Mesendoderm (in vitro differentiated cells): ENCODE measurements at regions not wholly inside any gene's neighbourhood (a gene's known extent, or its start where the extent isn't known, plus 50 kb on each side); places are given as distances from the start of the nearest gene placed in this dataset.

ENCODE experiments used
- DNase-seq: peaks from one replicate; pipeline ENCODE4 v3.0.0; 2013
- H2AK5ac ChIP-seq: 2 replicates; pipeline ENCODE4 v1.6.1; 2013; ENCODE audit warnings: low read length, inconsistent platforms
- H2BK120ac ChIP-seq: 2 replicates; pipeline ENCODE4 v1.6.1; 2013; ENCODE audit warnings: low read depth, mild to moderate bottlenecking, low read length, moderate library complexity, mixed read lengths
- H2BK15ac ChIP-seq: replicated peaks from 2 replicates; pipeline ENCODE4 v1.6.1; 2013; ENCODE audit warnings: low read depth, mild to moderate bottlenecking, moderate library complexity
- H2BK5ac ChIP-seq: 2 replicates; pipeline ENCODE4 v1.6.1; 2013; ENCODE audit warnings: low read length, inconsistent platforms
- H3K18ac ChIP-seq: 2 replicates; pipeline ENCODE4 v1.6.1; 2013; ENCODE audit warnings: mild to moderate bottlenecking, low read length, mixed read lengths
- H3K23ac ChIP-seq: one replicate; pipeline ENCODE4 v1.6.1; 2013; ENCODE audit warnings: low read length
- H3K27ac ChIP-seq: 2 replicates; pipeline ENCODE4 v1.5.1; 2013; ENCODE audit warnings: low read depth, mild to moderate bottlenecking, inconsistent platforms, low read length, moderate library complexity
- H3K27me3 ChIP-seq: 2 replicates; pipeline ENCODE4 v1.6.1; 2013; ENCODE audit warnings: low read length, control low read depth, mild to moderate bottlenecking, inconsistent platforms; ENCODE audit not compliant: insufficient read depth, poor library complexity
- H3K36me3 ChIP-seq: 2 replicates; pipeline ENCODE4 v1.6.1; 2013; ENCODE audit warnings: low read length, inconsistent platforms; ENCODE audit not compliant: control insufficient read depth, insufficient read depth
- H3K4ac ChIP-seq: one replicate; pipeline ENCODE4 v1.6.1; 2013; ENCODE audit warnings: low read depth, mild to moderate bottlenecking, low read length, moderate library complexity
- H3K4me1 ChIP-seq: 2 replicates; pipeline ENCODE4 v1.6.1; 2013; ENCODE audit warnings: low read depth, low read length, inconsistent platforms; ENCODE audit not compliant: control insufficient read depth
- H3K4me2 ChIP-seq: 2 replicates; pipeline ENCODE4 v1.6.1; 2013; ENCODE audit warnings: low read length
- H3K4me3 ChIP-seq: 2 replicates; pipeline ENCODE4 v1.5.1; 2013; ENCODE audit warnings: mild to moderate bottlenecking, low read length
- H3K56ac ChIP-seq: one replicate; pipeline ENCODE4 v1.6.1; 2013; ENCODE audit warnings: low read length
- H3K79me1 ChIP-seq: 2 replicates; pipeline ENCODE4 v1.6.1; 2013; ENCODE audit warnings: low read length, inconsistent platforms
- H3K79me2 ChIP-seq: 2 replicates; pipeline ENCODE4 v1.6.1; 2013; ENCODE audit warnings: mild to moderate bottlenecking, low read length; ENCODE audit not compliant: control insufficient read depth, insufficient read depth
- H3K9ac ChIP-seq: 2 replicates; pipeline ENCODE4 v1.6.1; 2013; ENCODE audit warnings: low read length, inconsistent platforms
- H4K5ac ChIP-seq: one replicate; pipeline ENCODE4 v1.6.1; 2013; ENCODE audit warnings: low read length
- H4K8ac ChIP-seq: one replicate; pipeline ENCODE4 v1.6.1; 2013; ENCODE audit warnings: low read depth, mild to moderate bottlenecking, control low read depth, low read length, moderate library complexity
- WGBS: extraction: QIAGEN DNeasy Blood & Tissue Kit; methylation state at CpG from one replicate; pipeline ENCODE4 v1.1.7; 2013; ENCODE audit warnings: low lambda C conversion rate, missing lambda C conversion rate; ENCODE audit not compliant: insufficient coverage; ENCODE audit errors: extremely low coverage; 5-methylcytosine and 5-hydroxymethylcytosine counted together

DNA sequence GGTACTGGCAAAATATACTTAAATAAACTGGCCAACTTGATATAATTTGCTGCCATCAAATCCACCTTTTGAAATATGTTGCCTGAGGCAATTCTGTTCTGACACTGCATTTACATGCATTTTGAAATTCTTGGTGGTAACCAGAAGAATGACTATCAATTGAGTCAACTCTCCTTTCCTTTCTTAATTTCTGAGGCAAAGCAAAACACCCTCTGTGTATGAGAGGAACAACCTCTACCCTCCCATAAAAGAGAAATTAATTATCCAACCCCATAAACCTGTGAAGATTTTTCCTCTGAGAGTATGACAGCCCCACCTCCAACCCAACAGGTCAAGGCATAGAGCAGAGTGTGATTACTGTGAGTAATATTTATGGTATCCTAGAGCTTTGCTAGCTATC is 286.8 kb downstream of the NR2F1-AS1 start:
- no peak overlapping the region for H3K9ac ChIP-seq
- no peak overlapping the region for H4K5ac ChIP-seq
- H3K79me1 ChIP-seq: no peaks in the 10 kb centered on the region
- H3K27ac ChIP-seq: no peak overlapping the region
- no peak overlapping the region for H3K4me2 ChIP-seq
- no peak overlapping the region for H3K4me3 ChIP-seq
- no peak for DNase-seq
- no peaks in the 10 kb centered on the region for H3K79me2 ChIP-seq
- H3K36me3 ChIP-seq: no peaks in the 10 kb centered on the region
- no peak overlapping the region for H2BK5ac ChIP-seq
- H3K27me3 ChIP-seq: no peaks in the 10 kb centered on the region
- H2BK15ac ChIP-seq: no peak overlapping the region
- no peak overlapping the region for H3K18ac ChIP-seq
- H2AK5ac ChIP-seq: no peak overlapping the region
- H3K56ac ChIP-seq: no peak overlapping the region
- H3K23ac ChIP-seq: no peak overlapping the region
- no peak overlapping the region for H2BK120ac ChIP-seq
- H3K4ac ChIP-seq: no peak overlapping the region
- H3K4me1 ChIP-seq: no peaks in the 10 kb centered on the region
- H4K8ac ChIP-seq: no peak overlapping the region

DNA sequence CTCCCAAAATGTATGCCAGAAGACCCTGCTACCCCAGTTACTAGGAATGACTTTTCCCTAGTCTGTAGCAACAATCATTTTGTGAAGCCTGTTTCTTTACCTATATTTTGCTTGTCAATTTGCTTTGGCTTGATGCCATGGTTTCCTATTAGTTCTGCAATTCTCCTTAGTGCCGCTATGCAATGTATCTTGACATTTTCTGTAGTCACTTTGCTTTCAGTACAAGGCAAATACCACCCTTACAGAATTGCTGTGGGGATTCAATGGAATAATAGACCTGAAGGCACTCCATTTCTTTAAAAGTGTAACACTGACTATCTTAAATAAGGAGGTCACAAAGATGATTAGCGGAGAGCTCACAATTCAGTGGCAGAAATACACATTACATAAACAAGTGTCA is 291.1 kb downstream of the NR2F1-AS1 start:
- Histone ChIP-seq H2BK15ac (no peak overlapping the region), H3K79me1 (no peaks in the 10 kb centered on the region), H3K4me1 (no peaks in the 10 kb centered on the region), H3K4ac (no peak overlapping the region), H4K5ac (no peak overlapping the region), H3K27ac (no peak overlapping the region), H3K79me2 (no peaks in the 10 kb centered on the region), H3K9ac (no peak overlapping the region), H3K4me2 (no peak overlapping the region), H3K4me3 (no peak overlapping the region), H2BK5ac (no peak overlapping the region), H2AK5ac (no peak overlapping the region), H3K36me3 (no peaks in the 10 kb centered on the region), H3K56ac (no peak overlapping the region), H3K23ac (no peak overlapping the region), H3K18ac (no peak overlapping the region), H3K27me3 (no peaks in the 10 kb centered on the region), H4K8ac (no peak overlapping the region), H2BK120ac (no peak overlapping the region)
- WGBS: no CpG with 5 or more reads among the region's 2 CpGs
- no peak for DNase-seq

DNA sequence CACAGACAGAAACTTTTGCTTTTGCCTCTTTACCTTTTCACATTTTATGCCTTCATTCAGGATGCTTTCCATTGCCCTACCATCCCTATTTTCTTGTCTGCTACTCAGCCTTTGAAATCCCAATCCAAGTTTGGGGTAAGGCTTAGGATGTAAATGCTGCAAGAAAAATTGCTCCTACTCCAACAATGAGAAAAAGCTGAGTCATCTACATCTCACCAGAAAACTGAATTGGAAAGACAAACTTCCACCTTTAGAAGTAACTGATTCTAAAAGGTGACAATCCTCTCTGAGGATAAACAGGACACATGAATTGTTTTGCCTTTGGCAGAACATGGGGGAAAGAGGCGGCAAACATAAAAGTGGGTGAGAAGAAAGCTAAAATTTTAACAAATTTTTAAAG is 295.6 kb downstream of the NR2F1-AS1 start:
- Histone ChIP-seq H3K27ac (no peak overlapping the region), H3K79me2 (no peaks in the 10 kb centered on the region), H3K23ac (no peak overlapping the region), H3K9ac (no peak overlapping the region), H3K18ac (no peak overlapping the region), H3K36me3 (no peaks in the 10 kb centered on the region), H3K4me1 (no peaks in the 10 kb centered on the region), H2AK5ac (no peak overlapping the region), H3K4me2 (no peak overlapping the region), H3K4ac (no peak overlapping the region), H4K5ac (no peak overlapping the region), H3K56ac (no peak overlapping the region), H3K27me3 (no peaks in the 10 kb centered on the region), H2BK15ac (no peak overlapping the region), H2BK5ac (no peak overlapping the region), H3K4me3 (no peak overlapping the region), H2BK120ac (no peak overlapping the region), H3K79me1 (no peaks in the 10 kb centered on the region), H4K8ac (no peak overlapping the region)
- no peak for DNase-seq
- no CpG with 5 or more reads among the region's 1 CpG for WGBS

DNA sequence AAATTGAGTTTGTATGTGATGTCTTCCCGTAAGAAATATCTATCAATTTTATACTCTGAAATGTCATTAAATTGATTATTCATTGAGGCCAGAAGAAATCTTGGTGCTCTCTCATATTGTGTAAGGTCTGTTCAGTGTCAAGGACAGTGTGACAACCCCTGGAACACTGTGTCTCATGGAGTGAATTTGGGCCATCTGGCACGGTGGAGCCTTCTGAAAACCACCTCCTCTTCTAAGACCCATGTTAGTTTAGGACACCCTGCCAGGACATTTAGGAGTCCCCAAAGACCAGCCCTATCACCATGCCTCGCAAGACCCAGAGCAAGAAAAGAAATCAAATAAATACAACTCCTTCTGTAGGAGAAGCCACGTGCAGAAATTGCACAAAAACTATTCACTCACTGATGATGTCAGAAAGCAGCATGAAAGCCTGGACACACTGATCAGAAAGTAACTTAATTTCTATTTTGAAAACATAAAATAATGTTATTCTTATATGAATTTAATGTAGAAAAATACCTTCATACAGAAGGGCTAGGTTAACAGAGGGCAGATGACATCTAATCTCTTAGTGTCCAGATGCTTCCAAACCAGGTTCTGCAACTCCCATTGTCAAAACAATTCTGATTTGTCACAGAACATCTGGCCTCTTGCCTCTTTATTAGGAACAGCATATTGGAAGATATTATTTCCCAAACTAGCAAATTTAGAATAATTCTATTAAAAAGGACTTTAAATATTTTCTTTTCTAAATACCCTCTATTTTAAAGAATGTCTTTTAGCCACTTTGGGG is 298.8 kb downstream of the NR2F1-AS1 start:
- no peak overlapping the region for H2BK15ac ChIP-seq
- H3K79me2 ChIP-seq: no peaks in the 10 kb centered on the region
- no peaks in the 10 kb centered on the region for H3K27me3 ChIP-seq
- H3K4me1 ChIP-seq: no peaks in the 10 kb centered on the region
- no peak overlapping the region for H3K56ac ChIP-seq
- H3K4me3 ChIP-seq: no peak overlapping the region
- DNase-seq: no peak
- no peak overlapping the region for H4K5ac ChIP-seq
- no peaks in the 10 kb centered on the region for H3K79me1 ChIP-seq
- no peaks in the 10 kb centered on the region for H3K36me3 ChIP-seq
- H2BK5ac ChIP-seq: no peak overlapping the region
- no peak overlapping the region for H2BK120ac ChIP-seq
- WGBS: 100% methylated on average over 1 of the region's 4 CpGs
- H3K4me2 ChIP-seq: no peak overlapping the region
- H4K8ac ChIP-seq: no peak overlapping the region
- H2AK5ac ChIP-seq: no peak overlapping the region
- H3K23ac ChIP-seq: no peak overlapping the region
- no peak overlapping the region for H3K27ac ChIP-seq
- H3K4ac ChIP-seq: no peak overlapping the region
- no peak overlapping the region for H3K9ac ChIP-seq
- no peak overlapping the region for H3K18ac ChIP-seq

DNA sequence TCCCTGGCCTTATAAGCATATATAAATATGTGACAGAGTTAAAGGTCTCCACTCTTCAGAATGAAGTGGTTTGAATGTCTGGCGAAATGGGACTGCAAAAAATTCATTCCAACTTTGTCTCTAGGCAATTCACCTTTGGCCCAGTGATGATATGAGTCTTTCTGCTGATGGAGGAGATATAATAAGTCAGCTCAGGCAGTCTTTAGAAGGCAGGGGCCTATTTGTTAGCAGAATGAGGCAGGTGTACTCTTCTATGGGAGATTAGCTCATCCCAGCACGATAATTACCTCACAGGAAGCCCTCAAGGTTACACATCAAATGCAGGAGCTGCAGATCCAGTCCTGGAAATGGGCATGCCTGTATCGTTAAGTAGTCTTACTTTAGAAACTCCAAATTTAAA is 300.5 kb downstream of the NR2F1-AS1 start:
- no peak overlapping the region for H2AK5ac ChIP-seq
- no peak overlapping the region for H4K5ac ChIP-seq
- no peak overlapping the region for H3K23ac ChIP-seq
- H2BK5ac ChIP-seq: no peak overlapping the region
- no peaks in the 10 kb centered on the region for H3K27me3 ChIP-seq
- no peak overlapping the region for H3K4ac ChIP-seq
- H3K56ac ChIP-seq: no peak overlapping the region
- H2BK120ac ChIP-seq: no peak overlapping the region
- H4K8ac ChIP-seq: no peak overlapping the region
- H3K4me2 ChIP-seq: no peak overlapping the region
- no peak overlapping the region for H3K18ac ChIP-seq
- H3K79me1 ChIP-seq: no peaks in the 10 kb centered on the region
- H3K9ac ChIP-seq: no peak overlapping the region
- no peaks in the 10 kb centered on the region for H3K36me3 ChIP-seq
- WGBS: no CpG with 5 or more reads among the region's 3 CpGs
- H3K27ac ChIP-seq: no peak overlapping the region
- H3K4me3 ChIP-seq: no peak overlapping the region
- H3K79me2 ChIP-seq: no peaks in the 10 kb centered on the region
- no peak overlapping the region for H2BK15ac ChIP-seq
- DNase-seq: no peak
- no peaks in the 10 kb centered on the region for H3K4me1 ChIP-seq
